ENCODE measurements at regions not wholly inside any gene's neighbourhood (a gene's known extent, or its start where the extent isn't known, plus 50 kb on each side); places are given as distances from the start of the nearest gene placed in this dataset.
"Not testable (repeated sequence)": the region's sequence is repeated elsewhere in the genome, so short reads cannot be mapped to it uniquely, and the experiment has no call there.

GRCh38 chr9:6101725-6102124, 86.3 kb upstream of the RANBP6 start:
- not testable (repeated sequence) for H4K20me1 ChIP-seq (ENCODE audit: insufficient read depth); H3K9ac ChIP-seq; H3K27me3 ChIP-seq (ENCODE audit: insufficient read depth, low read depth); H3K27ac ChIP-seq; H3K79me2 ChIP-seq (ENCODE audit: insufficient read depth, low read depth); H3K4me3 ChIP-seq (IDR thresholded peaks at IDR 0.05; ENCODE audit: insufficient read depth, low read depth, low read length); H2AFZ ChIP-seq (ENCODE audit: low read depth); H3K4me2 ChIP-seq; H3K36me3 ChIP-seq (ENCODE audit: insufficient read depth)
- H3K4me1 ChIP-seq (ENCODE audit: low read depth, poor library complexity, severe bottlenecking): peaks cover 16% of the 10 kb centered on the region

- H3K4me3 ChIP-seq (IDR thresholded peaks at IDR 0.05; ENCODE audit: insufficient read depth, low read depth, low read length); H3K4me2 ChIP-seq; H3K79me2 ChIP-seq (ENCODE audit: insufficient read depth, low read depth); H3K27ac ChIP-seq; H4K20me1 ChIP-seq (ENCODE audit: insufficient read depth); H3K9ac ChIP-seq; H3K27me3 ChIP-seq (ENCODE audit: insufficient read depth, low read depth); H3K36me3 ChIP-seq (ENCODE audit: insufficient read depth); H2AFZ ChIP-seq (ENCODE audit: low read depth); H3K4me1 ChIP-seq (ENCODE audit: low read depth, poor library complexity, severe bottlenecking): not testable (repeated sequence)
Measured at GRCh38 chr9:6099346-6099745, 83.9 kb upstream of the RANBP6 start.

GRCh38 chr9:6098431-6098830, 83.0 kb upstream of the RANBP6 start:
- Histone ChIP-seq H3K9ac (no peak overlapping the region), H3K27me3 (ENCODE audit: insufficient read depth, low read depth) (no peaks in the 10 kb centered on the region), H4K20me1 (ENCODE audit: insufficient read depth) (no peaks in the 10 kb centered on the region), H3K4me2 (no peak overlapping the region), H3K4me1 (ENCODE audit: low read depth, poor library complexity, severe bottlenecking) (no peaks in the 10 kb centered on the region), H3K79me2 (ENCODE audit: insufficient read depth, low read depth) (no peaks in the 10 kb centered on the region), H3K36me3 (ENCODE audit: insufficient read depth) (no peaks in the 10 kb centered on the region), H3K27ac (no peak overlapping the region), H2AFZ (ENCODE audit: low read depth) (no peak overlapping the region), H3K4me3 (IDR thresholded peaks at IDR 0.05; ENCODE audit: insufficient read depth, low read depth, low read length) (no peak overlapping the region)
- TF ChIP-seq CTCF (conservative IDR thresholded peaks at IDR 0.05; ENCODE audit: low read depth, low read length): no peak

- Histone ChIP-seq H3K27me3 (ENCODE audit: insufficient read depth, low read depth) (no peaks in the 10 kb centered on the region), H3K79me2 (ENCODE audit: insufficient read depth, low read depth) (no peaks in the 10 kb centered on the region), H4K20me1 (ENCODE audit: insufficient read depth) (no peaks in the 10 kb centered on the region), H3K4me2 (no peak overlapping the region), H3K36me3 (ENCODE audit: insufficient read depth) (no peaks in the 10 kb centered on the region), H3K9ac (no peak overlapping the region), H3K4me1 (ENCODE audit: low read depth, poor library complexity, severe bottlenecking) (no peaks in the 10 kb centered on the region), H3K27ac (no peak overlapping the region), H2AFZ (ENCODE audit: low read depth) (no peak overlapping the region), H3K4me3 (IDR thresholded peaks at IDR 0.05; ENCODE audit: insufficient read depth, low read depth, low read length) (no peak overlapping the region)
- no peak for TF ChIP-seq CTCF (conservative IDR thresholded peaks at IDR 0.05; ENCODE audit: low read depth, low read length)
Measured at GRCh38 chr9:6096821-6097220, 81.4 kb upstream of the RANBP6 start.

- no peaks in the 10 kb centered on the region for H4K20me1 ChIP-seq (ENCODE audit: insufficient read depth)
- no peak overlapping the region for H3K9ac ChIP-seq
- H2AFZ ChIP-seq (ENCODE audit: low read depth): no peak overlapping the region
- H3K36me3 ChIP-seq (ENCODE audit: insufficient read depth): no peaks in the 10 kb centered on the region
- H3K27ac ChIP-seq: no peak overlapping the region
- no peaks in the 10 kb centered on the region for H3K4me1 ChIP-seq (ENCODE audit: low read depth, poor library complexity, severe bottlenecking)
- H3K27me3 ChIP-seq (ENCODE audit: insufficient read depth, low read depth): no peaks in the 10 kb centered on the region
- H3K4me3 ChIP-seq (IDR thresholded peaks at IDR 0.05; ENCODE audit: insufficient read depth, low read depth, low read length): no peak overlapping the region
- H3K79me2 ChIP-seq (ENCODE audit: insufficient read depth, low read depth): no peaks in the 10 kb centered on the region
- no peak for TF ChIP-seq CTCF (conservative IDR thresholded peaks at IDR 0.05; ENCODE audit: low read depth, low read length)
- H3K4me2 ChIP-seq: 0 out of 2 replicates have a peak overlapping the region, but pooled peaks have one; percentile 10
Measured at GRCh38 chr9:6090277-6091210, 75.1 kb upstream of the RANBP6 start.
